Astrocyte of the spinal cord (primary cell): ENCODE measurements at regions not wholly inside any gene's neighbourhood (a gene's known extent, or its start where the extent isn't known, plus 50 kb on each side); places are given as distances from the start of the nearest gene placed in this dataset.
A peak's percentile ranks its signal among the peaks of the same experiment; 100 is the strongest.

ENCODE experiments used
- DNase-seq: peaks from one replicate; pipeline ENCODE4 v3.0.0; 2011; ENCODE audit warnings: low read depth, low spot score
- H3K4me3 ChIP-seq: 2 replicates; pipeline ENCODE4 v1.5.1; 2011; ENCODE audit warnings: low read depth, mild to moderate bottlenecking, low read length, moderate library complexity
- CTCF ChIP-seq: IDR thresholded peaks from 2 replicates; pipeline ENCODE4 v1.5.1; 2012; ENCODE audit warnings: low read depth, mild to moderate bottlenecking, low read length, inconsistent platforms
- in situ Hi-C: cut with HindIII; loops from 2 replicates; pipeline ENCODE4 v1.10.0; 2017; ENCODE audit warnings: low sequenced_read_pairs

GRCh38 chr15:95298729-95299128 is 1031.8 kb upstream of the NR2F2 start:
- in situ Hi-C loops = loop anchor here (25.0 kb wide), 1 partner anchor 1039 kb away; the partner anchor contains the start of gene NR2F2
- TF ChIP-seq CTCF = no peak
- DNase-seq = no peak
- no peak overlapping the region for H3K4me3 ChIP-seq

GRCh38 chr15:95300958-95301357 is 1029.5 kb upstream of the NR2F2 start:
- H3K4me3 ChIP-seq = no peak overlapping the region
- in situ Hi-C loops = no loop called here
- TF ChIP-seq CTCF = no peak
- no peak for DNase-seq

GRCh38 chr15:95302206-95302605 is 1028.3 kb upstream of the NR2F2 start:
- no peak for TF ChIP-seq CTCF
- in situ Hi-C loops = no loop called here
- no peak for DNase-seq
- H3K4me3 ChIP-seq = no peak overlapping the region

GRCh38 chr15:95302809-95303208 is 1027.7 kb upstream of the NR2F2 start:
- no peak for TF ChIP-seq CTCF

GRCh38 chr15:95303713-95304112 is 1026.8 kb upstream of the NR2F2 start:
- no peak for DNase-seq
- H3K4me3 ChIP-seq = no peak overlapping the region
- in situ Hi-C loops = no loop called here
- TF ChIP-seq CTCF = no peak

More at GRCh38 chr15:95302809-95303208, 1027.7 kb upstream of the NR2F2 start:
- H3K4me3 ChIP-seq = no peak overlapping the region
- no peak for DNase-seq
- in situ Hi-C loops = no loop called here

GRCh38 chr15:95304151-95304946 is 1026.2 kb upstream of the NR2F2 start:
- TF ChIP-seq CTCF = no peak
- in situ Hi-C loops = no loop called here
- H3K4me3 ChIP-seq = no peak overlapping the region
- DNase-seq = peak; percentile 54
